ENCODE measurements at regions not wholly inside any gene's neighbourhood (a gene's known extent, or its start where the extent isn't known, plus 50 kb on each side); places are given as distances from the start of the nearest gene placed in this dataset.
"Not testable (repeated sequence)": the region's sequence is repeated elsewhere in the genome, so short reads cannot be mapped to it uniquely, and the experiment has no call there.

DNA sequence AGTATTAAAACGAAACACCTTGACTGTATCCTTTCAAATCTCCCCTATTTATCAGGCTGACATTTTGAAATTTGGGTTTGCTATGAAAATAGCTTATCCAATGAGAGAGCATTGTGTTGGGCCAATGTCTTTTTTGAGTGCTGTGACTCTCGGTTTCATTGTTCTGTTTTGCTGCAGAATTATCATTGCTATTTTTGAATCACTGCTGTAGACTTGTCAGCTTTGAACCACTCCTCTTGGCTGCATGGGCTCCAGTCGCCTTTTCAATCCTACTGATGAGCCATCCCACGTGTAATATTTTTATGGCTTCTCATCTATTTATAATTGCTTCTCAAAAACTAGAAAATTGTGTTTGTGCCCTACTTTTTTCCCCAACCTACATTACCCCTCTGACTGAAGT is 322.8 kb downstream of the LNPK start:
- no peak for DNase-seq

DNA sequence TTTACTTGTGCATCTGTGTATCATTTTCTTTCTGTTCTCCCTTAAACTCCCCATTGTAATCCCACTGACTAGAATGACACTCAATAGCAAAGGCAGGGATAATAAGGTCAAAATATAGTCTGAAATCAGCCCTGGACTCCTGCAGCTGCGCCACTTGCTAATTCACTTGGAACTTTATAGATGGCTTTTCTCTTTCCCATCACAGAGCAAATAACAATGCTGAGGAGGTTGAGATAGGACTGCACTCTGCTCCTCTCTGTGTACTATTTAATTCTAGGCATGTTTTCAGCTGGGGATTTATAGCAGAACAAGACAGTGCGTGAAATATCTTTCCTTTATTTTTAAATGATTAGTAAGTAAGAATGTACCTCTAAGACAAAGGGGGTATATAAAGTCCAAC is 324.2 kb downstream of the LNPK start:
- no peak for DNase-seq

DNA sequence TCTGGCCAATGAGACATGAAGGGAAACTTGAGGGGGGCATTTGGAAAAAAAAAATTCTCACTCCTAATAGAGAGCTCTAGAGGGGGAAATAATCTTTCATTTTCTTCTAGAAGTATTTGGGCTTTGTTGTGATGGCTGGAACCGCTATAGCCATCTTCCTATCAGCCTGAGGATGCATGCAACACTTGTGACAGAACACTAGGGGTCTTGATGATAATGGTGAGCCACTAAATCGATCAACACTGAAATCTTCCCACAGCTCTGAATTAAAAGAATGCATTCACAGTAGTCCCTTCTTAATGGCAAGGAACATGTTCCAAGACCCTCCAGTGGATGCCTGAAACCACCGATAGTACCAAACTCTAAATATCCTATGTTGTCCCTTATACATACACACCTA is 325.3 kb downstream of the LNPK start:
- DNase-seq, result no peak

DNA sequence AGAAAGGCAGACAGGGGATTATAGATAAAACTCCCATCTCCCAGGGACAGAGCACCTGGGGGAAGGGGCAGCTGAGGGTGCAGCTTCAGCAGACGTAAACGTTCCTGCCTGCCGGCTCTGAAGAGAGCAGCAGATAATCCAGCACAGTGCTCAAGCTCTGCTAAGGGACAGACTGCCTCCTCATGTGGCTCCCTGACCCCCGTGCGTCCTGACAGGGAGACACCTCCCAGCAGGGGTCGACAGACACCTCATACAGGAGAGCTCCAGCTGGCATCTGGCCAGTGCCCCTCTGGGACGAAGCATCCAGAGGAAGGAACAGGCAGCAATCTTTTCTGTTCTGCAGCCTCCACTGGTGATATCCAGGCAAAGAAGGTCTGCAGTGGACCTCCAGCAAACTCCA is 333.3 kb downstream of the LNPK start:
- not testable (repeated sequence) for DNase-seq

DNA sequence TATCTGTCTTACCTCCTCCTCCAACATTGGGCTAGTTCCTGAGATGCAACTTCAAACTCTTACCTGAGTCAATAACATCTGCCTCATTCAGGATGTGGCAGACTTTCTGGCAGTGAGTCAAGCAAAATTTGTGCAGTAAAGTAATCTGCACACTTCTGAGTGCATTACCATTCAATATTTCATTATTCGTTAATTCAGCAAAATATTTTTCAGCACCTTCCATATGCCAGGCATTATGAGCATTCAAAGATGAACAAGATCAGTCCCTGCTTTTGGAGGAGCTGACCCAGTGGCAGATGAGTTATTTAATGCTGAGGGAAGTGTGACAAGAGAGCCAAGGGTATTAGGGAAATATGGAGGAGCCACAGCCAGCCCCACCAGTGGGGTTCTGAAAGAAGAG is 339.7 kb downstream of the LNPK start:
- DNase-seq, result no peak

DNA sequence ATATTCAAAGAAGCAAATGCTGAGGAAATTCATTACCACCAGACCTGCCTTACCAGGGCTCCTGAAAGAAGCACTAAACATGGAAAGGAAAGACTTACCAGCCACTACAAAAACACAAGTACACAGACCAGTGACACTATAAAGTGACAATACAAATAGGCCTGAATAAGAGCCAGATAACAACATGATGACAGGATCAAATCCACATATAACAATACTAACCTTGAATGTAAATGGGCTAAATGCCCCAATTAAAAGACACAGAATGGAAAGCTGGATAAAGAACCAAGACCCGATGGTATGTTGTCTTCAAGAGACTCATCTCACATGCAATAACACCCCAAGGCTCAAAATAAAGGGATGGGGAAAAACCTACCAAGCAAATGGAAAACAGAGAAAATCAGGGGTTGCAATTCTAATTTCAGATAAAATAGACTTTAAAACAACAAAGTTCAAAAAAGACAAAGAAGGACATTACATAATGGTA is 353.4 kb downstream of the LNPK start:
- DNase-seq, result no peak

DNA sequence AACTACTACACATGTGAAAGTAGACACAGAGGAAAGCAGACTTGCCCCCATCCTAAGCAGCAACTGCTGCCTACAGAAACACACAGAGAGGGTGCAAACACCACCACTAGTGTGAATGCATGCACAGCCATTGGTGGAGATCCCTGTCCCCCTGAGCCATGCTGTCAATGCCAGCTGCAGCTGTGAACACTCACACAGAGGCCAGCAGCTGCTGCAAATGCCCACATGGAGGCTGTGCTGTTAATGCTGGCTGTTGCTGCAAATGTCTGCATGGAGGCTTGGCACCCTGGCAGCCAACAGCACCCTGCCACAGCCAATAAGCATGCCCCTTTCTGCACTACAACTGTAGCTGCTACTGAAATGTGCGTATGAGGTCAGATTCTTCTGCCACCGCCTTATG is 355.0 kb downstream of the LNPK start:
- no peak for DNase-seq

DNA sequence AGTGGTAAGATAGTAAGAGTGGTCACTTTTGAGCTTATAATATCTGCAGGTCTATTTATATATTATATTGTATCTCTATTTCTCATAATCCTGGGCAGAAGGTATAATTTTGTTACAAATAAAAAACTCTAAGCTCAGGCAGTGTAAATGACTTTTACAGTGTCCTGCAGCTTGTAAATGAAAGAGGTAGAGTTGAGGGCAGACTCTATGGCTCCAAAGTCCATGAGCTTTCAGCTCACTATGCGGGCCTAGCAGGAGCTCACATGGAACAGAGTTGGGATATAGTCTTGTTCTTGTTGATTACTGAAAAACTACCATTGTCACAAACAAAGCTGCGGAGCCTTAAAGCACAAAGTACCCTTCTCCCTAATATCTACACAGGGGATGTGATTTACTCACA is 361.4 kb downstream of the LNPK start:
- no peak for DNase-seq

DNA sequence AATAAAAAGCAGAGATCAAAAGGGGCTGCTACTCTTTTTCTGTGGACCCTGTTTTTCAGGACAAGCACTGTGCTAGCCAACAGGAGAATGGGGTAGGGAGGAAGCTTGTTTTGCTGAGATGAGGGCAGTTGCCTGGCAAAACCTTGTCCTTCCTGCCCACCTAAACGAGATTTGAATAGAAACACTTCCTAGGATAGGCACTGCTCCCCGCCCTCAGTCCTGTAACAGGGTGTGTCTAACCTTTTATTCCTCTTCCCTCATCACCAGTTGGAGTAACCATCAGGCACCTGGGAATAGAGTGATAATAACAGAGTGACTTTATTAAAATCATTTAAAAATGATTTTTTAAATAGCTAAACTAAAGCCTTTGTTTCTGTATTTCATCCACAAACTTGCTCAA is 368.8 kb downstream of the LNPK start:
- DNase-seq, result no peak

DNA sequence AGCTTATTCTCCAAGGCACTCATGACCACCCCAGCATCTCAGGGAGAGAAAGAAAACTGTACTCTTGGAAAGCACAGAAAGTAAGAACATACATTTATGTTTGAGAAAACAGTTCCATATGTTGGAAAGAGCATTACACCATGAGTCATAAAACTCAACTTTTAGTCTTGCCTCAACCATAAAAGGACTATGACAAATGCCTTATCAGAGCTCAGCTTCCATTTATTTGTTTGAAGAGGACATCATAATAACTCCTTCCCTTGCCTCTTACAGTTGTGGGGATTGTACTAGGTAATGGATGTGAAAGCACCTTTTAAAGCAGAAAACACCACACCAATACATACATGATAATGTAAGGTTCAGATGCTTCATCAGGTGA is 370.8 kb downstream of the LNPK start:
- no peak for DNase-seq

DNA sequence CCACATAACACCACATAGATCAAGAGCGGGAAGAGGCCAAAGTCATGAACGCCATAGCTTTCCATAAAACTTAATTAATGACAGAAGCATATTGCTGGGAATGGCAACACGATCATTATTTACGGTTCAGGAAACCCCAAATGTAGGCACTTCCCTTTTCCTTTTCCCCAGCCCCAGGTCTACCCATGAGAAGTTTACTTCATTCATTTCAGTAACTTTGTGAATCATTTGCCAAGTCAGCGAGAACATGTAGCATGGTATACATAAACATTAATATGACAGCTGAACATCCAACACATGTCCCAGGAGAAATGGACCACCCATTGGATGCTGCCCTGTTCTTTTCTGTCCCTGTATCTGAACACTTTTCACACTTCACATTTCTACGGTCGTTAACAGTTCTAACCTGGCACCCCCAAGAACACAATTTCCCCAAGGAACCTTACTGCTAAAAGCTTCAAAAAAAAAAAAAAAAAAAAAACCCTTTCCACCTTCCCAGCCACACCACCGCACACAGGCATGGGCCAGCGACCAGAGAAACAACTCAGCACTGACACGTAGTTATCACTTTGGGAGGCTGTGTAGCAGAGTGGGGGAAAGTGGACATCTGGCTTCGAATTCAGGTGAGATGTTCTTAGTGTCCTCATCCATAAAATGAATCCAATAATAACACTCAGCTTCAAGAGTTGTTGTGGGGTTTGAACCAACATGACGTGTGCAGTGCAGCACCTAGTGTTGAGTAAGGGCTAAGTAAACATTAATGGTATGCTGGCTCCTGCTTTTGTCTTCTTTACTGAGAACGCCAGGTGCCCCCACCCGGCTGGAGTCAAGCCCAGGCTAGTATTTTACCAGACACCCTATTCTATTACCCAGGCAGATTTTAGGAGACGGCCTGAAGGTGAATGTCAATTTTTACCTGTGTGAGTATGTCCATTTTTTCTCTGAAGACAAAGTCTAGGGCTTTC is 371.5 kb downstream of the LNPK start:
- DNase-seq, result peak in 1 of 2 experiments; percentile 20

DNA sequence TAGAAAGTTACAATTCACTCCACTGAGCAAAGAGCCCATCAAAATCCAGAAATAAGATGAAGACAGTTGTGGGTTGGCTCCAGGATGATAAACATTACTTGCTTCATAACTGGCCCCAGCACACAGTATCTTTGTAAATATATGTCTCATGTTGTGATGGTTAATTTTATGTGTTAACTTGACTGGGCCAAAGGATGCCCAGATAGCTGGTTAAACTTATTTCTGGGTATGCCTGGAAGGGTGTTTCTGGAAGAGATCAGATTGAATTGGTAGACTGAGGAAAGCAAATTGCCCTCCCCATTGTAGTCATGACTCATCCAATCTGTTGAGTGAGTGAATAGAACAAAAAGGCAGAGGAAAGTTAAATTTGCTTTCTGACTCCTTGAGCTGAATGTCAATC is 373.8 kb downstream of the LNPK start:
- no peak for DNase-seq

DNA sequence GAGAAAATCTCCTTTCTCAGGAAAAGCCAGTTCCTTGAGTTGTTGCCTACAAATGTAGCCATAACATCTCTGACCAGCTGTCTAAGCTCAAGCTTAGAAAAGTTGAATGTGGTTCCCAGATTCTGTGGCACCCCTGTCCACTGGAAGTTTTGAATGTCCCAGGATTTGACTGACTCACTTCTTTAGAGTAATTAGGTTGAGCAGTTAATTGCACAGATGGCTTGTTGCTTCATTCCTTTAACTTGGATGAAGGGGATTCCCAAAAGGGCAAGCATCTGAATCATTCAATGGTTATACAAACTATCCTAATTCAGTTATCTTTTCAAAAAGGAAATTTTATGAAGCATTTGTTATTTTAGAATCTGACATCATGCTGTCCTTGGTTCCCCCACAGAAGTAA is 374.7 kb downstream of the LNPK start:
- DNase-seq, result no peak

DNA sequence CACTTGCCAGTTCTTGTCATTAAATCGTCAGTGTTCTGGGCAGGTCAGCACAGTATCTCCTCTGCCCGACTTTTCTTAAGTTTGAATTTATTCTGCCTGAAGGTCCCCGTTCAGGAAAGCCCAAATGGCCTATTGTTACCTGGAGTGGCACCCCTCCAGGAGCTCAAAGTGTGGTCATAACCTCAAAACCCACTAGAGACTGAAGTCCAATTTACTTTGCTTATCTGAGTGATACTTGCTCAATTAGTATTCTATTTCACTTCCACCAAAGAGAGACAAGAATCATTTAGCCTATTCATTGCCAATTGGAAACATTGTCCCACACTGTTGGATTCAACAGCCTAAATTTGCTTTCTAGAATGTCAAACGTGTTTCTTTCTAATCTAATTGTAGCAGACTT is 375.3 kb downstream of the LNPK start:
- no peak for DNase-seq

DNA sequence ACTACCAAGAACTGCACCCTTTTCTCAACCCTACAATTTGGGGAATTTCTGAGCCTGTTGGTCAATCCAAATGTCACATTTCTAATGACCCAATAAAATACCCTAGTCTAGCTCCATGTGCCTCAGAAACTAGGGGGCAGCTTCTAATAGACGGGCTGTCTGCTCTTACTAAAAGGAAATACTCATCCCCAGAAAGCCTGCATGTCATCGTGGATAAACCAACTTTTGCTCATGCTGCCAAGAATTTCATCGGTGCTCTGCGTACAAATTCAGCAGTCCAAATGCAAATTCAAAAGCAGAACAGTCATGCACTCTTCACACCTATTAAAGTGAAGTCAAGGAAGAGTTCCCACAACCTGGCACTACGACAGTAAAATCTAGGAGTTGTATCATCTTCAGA is 377.3 kb downstream of the LNPK start:
- no peak for DNase-seq

DNA sequence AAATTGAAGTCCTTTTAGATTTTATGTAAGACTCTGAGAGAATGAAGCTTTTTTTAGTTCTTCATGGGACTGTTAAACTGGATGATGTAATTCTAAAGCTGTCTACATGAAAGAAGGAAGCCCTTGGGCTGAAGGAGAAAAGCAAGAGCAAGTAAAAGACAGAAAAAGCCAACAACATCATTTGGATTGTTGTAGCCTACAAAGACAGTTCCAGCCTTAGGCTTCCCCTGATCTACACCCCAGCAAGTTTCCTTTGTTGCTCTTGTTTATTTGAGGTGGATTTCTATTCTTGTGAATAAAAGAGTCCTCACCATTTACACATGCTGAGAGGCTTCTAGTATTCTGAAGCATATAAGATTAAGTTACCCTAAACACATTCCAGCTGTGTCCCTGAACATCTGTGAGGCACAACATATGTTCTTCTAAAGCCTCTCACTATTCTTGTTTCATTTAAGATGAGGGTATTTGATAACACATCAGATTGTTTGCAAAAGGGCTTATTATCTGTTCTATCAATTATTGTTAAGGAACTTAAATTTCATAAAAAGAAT is 377.8 kb downstream of the LNPK start:
- no peak for DNase-seq

DNA sequence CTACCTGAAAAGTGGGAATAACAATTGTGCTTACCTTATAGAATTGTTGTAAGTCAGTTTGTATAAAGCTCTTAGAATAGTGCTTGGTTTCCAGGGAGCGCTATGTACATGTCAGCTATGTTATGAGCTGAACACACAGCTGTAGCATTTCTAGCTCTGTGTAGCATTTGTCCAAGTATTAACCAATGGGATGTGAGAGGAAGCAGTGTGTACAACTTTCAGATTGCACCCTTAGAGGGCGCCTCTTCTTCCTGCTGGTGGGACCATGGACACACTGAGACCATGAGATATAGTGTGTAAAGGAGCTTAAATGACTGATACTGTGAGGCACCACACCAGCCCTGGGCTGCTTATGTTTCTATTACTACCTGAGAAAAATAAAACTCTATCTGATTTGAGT is 380.2 kb downstream of the LNPK start:
- DNase-seq, result no peak

DNA sequence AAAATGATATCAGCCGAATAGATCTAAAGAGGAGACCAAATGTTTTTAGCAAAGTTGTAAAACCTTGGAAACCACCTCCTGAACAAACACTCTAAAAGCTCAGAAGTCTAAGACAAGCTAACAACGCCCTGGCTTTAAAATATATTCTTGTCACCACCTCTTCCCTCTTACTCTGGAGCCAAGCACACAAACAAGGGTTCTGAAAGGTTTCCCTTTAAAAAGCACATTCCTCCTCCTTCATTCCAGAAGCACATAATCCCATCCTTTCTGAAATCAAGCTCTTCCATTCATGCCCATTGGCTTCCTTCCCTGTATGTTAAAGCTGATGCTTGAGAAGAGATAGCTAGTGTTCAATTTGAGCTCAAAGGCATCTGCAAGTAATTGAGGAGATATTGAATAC is 382.0 kb downstream of the LNPK start:
- DNase-seq, result no peak

DNA sequence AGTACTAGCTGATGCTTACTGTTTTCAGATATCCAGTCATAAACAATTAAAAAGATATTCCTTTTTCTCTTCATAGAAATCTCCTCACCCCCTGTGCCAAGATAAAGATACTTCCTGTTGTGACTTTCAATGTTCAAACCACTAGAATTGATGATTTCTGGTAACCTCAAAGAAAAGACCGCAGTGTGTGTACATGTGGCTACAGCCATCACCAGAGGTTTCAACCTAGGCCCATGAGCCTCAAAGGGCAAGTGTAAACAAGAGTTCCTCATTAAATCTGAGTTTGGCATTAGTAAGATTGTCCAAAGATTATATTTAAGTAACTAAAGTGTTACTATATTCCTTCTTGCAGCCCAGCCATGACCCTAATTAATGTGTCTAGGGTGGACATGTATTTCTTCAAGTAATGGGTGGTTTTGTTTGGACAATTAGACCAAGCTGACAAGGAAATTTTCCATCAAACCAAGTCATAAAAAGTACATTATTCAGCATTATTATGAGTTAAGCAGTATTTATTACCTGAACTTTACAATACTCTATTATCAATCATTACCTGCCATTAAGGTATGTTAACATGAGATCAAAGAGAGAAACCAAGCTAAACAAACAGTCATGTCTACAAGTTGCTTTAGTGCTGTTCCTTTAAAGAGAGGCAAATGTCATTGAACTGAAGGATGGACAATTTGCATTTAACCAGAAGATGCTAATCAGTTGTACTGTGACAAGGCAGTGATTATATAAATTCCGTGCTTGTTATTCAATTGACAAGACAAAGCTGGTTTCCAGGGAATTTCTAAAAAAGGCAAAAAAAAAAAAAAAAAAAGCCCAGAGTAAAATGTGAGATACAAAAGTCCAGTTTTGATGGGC is 382.7 kb downstream of the LNPK start:
- DNase-seq, result no peak

DNA sequence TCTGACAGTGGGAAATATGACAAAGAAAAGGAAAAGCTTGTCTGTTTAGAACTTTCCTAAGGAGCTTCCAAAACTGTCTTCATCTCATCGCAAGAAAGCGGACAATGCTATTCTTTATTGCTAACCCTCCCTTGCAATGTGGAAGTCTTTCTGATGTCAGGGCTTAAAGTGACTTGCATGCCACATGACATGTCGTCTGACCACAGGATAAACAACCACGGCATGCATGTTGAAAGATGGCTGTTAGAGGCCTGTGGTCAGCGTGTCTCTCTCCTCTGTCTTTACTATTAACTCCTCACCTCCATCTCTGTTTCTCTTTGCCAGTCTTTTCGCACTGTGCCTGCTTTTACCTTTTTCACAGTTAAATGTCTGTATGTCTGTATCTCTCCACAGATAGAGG is 389.8 kb downstream of the LNPK start:
- DNase-seq, result no peak

DNA sequence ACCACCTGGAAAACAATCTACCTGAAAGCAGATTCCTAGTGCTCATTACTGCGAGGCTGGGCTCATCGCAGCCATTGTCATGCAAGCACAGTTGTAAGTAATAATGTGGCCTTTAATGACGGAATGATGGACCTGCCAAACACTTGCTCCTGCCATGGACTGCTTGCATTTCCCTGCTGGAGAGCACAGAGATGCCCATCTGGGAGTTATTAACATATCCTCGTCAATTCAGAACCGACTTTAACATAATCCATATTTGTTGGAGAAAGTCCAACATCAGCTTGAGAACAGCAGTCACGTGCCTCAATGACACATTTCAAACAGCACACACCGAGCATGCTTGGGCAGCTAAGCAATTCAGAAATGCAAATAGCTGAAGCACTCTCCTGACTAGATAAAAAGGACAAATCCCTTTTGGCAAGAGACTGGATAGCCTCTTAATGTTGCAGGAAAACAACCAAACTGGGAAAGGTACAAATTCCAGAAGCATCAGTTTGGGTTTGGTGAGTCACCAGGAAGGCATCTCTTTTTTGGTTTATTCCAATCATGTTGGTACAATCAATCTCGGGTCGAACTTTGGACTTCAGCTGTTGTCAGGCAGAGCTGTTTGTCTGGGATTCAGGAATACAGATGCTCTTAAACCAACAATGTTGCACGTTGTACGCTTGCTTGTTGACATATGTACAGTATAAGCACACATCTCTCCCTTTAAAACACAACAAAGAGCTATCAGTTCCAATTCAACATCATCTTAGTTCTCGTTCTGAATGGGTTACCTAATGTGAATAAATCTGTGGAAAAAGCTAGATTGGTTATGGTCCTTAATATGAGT is 395.8 kb downstream of the LNPK start:
- DNase-seq, result peak; percentile 24 to 64

DNA sequence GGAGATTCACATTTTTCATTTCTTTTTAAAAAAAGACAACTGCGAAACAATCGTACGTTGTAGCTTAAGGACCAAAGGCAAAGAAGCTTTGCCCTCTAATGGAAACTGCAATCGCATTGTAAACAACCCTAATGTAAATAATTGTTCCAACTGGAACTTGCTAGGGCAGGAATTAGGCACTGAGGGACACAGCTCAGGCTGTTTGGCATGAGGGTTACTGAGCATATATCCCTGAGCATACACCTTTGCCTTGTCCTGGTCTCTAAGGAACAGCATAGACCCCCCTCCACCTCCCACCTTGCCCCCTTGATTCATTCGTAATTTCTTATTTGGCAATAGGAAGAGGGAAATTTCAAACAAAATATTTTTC is 396.4 kb downstream of the LNPK start:
- peak in 1 of 2 experiments; percentile 47 for DNase-seq

DNA sequence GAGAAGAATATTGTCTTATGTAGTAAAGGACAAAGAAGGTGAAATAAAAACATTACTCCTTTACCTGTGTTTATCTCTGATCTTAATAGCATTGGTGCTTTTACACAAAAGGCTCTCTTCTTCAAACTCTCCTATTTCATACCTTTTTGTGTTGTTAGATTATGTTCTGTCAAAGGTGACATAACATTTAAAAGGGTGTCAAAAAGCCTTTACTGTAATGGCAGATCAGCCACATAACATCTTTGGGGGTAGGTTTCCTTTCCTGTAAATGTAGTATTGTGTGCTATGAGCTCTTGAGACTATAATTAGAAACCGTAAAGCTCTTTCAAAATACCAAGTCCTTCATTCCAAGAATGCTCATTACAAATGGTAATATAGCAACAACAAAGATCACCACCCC is 400.1 kb downstream of the LNPK start:
- DNase-seq, result no peak
